A549 (cell line): ENCODE measurements at regions not wholly inside any gene's neighbourhood (a gene's known extent, or its start where the extent isn't known, plus 50 kb on each side); places are given as distances from the start of the nearest gene placed in this dataset.

Source experiments
- ATAC-seq, 2 experiments: fragments of 200-7000 bp in 1 of 2; fragments of >200 bp in 1 of 2; cut with Nextera tagmentation in 1 of 2; cut with Tn5 transposase in 1 of 2; 3 replicates each; pipeline versions ENCODE4 v1.8.0 to v1.9.1; 2018 to 2020; ENCODE audit warnings: mild to moderate bottlenecking in 1 of 2, moderate library complexity in 1 of 2
- CTCF ChIA-PET: fragments of 300-600 bp; sonication (Branson Sonifier 250); formaldehyde crosslinking; extraction: SDS; loops from one replicate; lab custom pipeline; 2021; ENCODE audit warnings: antibody characterized with exemption, inconsistent platforms; lab: Yijun Ruan, JAX
- POLR2A ChIA-PET: fragments of 350-600 bp; formaldehyde crosslinking; extraction: SDS; loops from one replicate; lab custom pipeline; 2021; ENCODE audit warnings: antibody characterized with exemption, inconsistent platforms; lab: Yijun Ruan, JAX
- DNase-seq, 2 experiments: peaks; one replicate each; pipeline versions ENCODE4 v3.0.0 to v3.0.0-alpha.2; 2011 to 2016; ENCODE audit warnings: low read depth in 1 of 2, low spot score in 1 of 2
- FAIRE-seq: peaks from 2 replicates; lab custom pipeline; 2011; peaks lifted over from hg19 to GRCh38; lab: Jason Lieb, UNC
- H3K27ac ChIP-seq, 2 experiments: fragments of >200 bp; sonication (Bioruptor Twin); formaldehyde crosslinking; 3 replicates each; pipeline ENCODE4 v1.5.1; 2016 to 2017
- H3K4me1 ChIP-seq: fragments of >200 bp; sonication (Bioruptor Twin); formaldehyde crosslinking; 3 replicates; pipeline ENCODE4 v1.6.1; 2016
- H3K4me2 ChIP-seq: fragments of >200 bp; sonication (Bioruptor Twin); formaldehyde crosslinking; 3 replicates; pipeline ENCODE4 v1.6.1; 2016
- H3K4me3 ChIP-seq: fragments of >200 bp; sonication (Bioruptor Twin); formaldehyde crosslinking; 3 replicates; pipeline ENCODE4 v1.5.1; 2016
- H3K9me3 ChIP-seq: fragments of >200 bp; sonication (Bioruptor Twin); formaldehyde crosslinking; 3 replicates; pipeline ENCODE4 v1.6.1; 2016
- BHLHE40 ChIP-seq: IDR thresholded peaks from 2 replicates; pipeline ENCODE4 v1.6.1; 2012; ENCODE audit warnings: low read depth, low read length, inconsistent platforms
- CHD2 ChIP-seq: fragments of 150-350 bp; IDR thresholded peaks from 2 replicates; pipeline ENCODE4 v1.6.1; 2014; ENCODE audit warnings: low read length; ENCODE audit not compliant: partially characterized antibody
- CTCF ChIP-seq: fragments of >200 bp; sonication (Bioruptor Twin); formaldehyde crosslinking; IDR thresholded peaks from 3 replicates; pipeline ENCODE4 v1.5.1; 2016
- E2F6 ChIP-seq: IDR thresholded peaks from 2 replicates; pipeline ENCODE4 v1.6.1; 2012; ENCODE audit warnings: low read depth, borderline replicate concordance
- ELK1 ChIP-seq: fragments of 150-350 bp; IDR thresholded peaks from 2 replicates; pipeline ENCODE4 v1.6.1; 2014; ENCODE audit warnings: low read depth, mild to moderate bottlenecking, low read length
- ESRRA ChIP-seq: fragments of 150-350 bp; IDR thresholded peaks from 2 replicates; pipeline ENCODE4 v1.6.1; 2014; ENCODE audit warnings: mild to moderate bottlenecking, low read length, borderline replicate concordance
- GATA3 ChIP-seq: IDR thresholded peaks from 2 replicates; pipeline ENCODE4 v1.6.1; 2012; ENCODE audit warnings: borderline replicate concordance
- HES2 ChIP-seq: fragments of >200 bp; sonication (Bioruptor Twin); formaldehyde crosslinking; IDR thresholded peaks from 2 replicates; pipeline ENCODE4 v1.6.1; 2016
- HOXA7 ChIP-seq: fragments of 250-450 bp; sonication (Bioruptor Pico); IDR thresholded peaks from 2 replicates; pipeline ENCODE4 v1.5.0; 2020; ENCODE audit warnings: mild to moderate bottlenecking, moderate library complexity
- HOXB13 ChIP-seq: fragments of 250-450 bp; sonication (Bioruptor Pico); IDR thresholded peaks from 2 replicates; pipeline ENCODE4 v1.5.0; 2020; ENCODE audit warnings: low read depth, mild to moderate bottlenecking, moderate library complexity
- HOXB5 ChIP-seq: fragments of 250-450 bp; sonication (Bioruptor Pico); IDR thresholded peaks from 2 replicates; pipeline ENCODE4 v1.5.0; 2020; ENCODE audit warnings: mild to moderate bottlenecking, moderate library complexity
- JUN ChIP-seq, 2 experiments: fragments of >200 bp; sonication (Bioruptor Twin); formaldehyde crosslinking; IDR thresholded peaks; 2 replicates in 1 of 2; 3 replicates in 1 of 2; pipeline ENCODE4 v1.6.1; 2016 to 2017
- KDM1A ChIP-seq: fragments of 200-600 bp; sonication (generic); IDR thresholded peaks from 2 replicates; pipeline ENCODE4 v1.6.1; 2016; ENCODE audit warnings: low read depth, mild to moderate bottlenecking
- MAX ChIP-seq: IDR thresholded peaks from 2 replicates; pipeline ENCODE4 v1.6.1; 2012
- NFE2L2 ChIP-seq: fragments of 150-350 bp; conservative IDR thresholded peaks from 2 replicates; pipeline ENCODE4 v1.6.1; 2014; ENCODE audit warnings: low read length
- NPAS2 ChIP-seq: fragments of 250-450 bp; sonication (Bioruptor Pico); IDR thresholded peaks from 2 replicates; pipeline ENCODE4 v1.8.0; 2022; ENCODE audit warnings: mild to moderate bottlenecking, moderate library complexity, borderline replicate concordance
- PHF8 ChIP-seq: fragments of 200-600 bp; sonication (generic); IDR thresholded peaks from 2 replicates; pipeline ENCODE4 v1.6.1; 2016; ENCODE audit warnings: low read depth, mild to moderate bottlenecking, antibody characterized with exemption, moderate library complexity, borderline replicate concordance
- POLR2AphosphoS2 ChIP-seq: conservative IDR thresholded peaks from 2 replicates; pipeline ENCODE4 v1.6.1; 2012; ENCODE audit warnings: low read length, improper control_type of control experiment, inconsistent platforms
- RARB ChIP-seq: fragments of 250-450 bp; sonication (Bioruptor Pico); IDR thresholded peaks from 2 replicates; pipeline ENCODE4 v1.8.0; 2021; ENCODE audit warnings: mild to moderate bottlenecking, moderate library complexity
- RFX5 ChIP-seq: fragments of 450-650 bp; IDR thresholded peaks from 2 replicates; pipeline ENCODE4 v1.7.1; 2014; ENCODE audit warnings: antibody characterized with exemption, mild to moderate bottlenecking, moderate library complexity
- SMC3 ChIP-seq: fragments of >200 bp; sonication (Bioruptor Twin); formaldehyde crosslinking; IDR thresholded peaks from 3 replicates; pipeline ENCODE4 v1.6.1; 2018; ENCODE audit warnings: inconsistent platforms
- SREBF2 ChIP-seq: fragments of 450-650 bp; IDR thresholded peaks from 2 replicates; pipeline ENCODE4 v1.6.1; 2014; ENCODE audit warnings: mild to moderate bottlenecking, moderate library complexity
- TFCP2L1 ChIP-seq: fragments of 250-450 bp; sonication (Bioruptor Pico); IDR thresholded peaks from 2 replicates; pipeline ENCODE4 v1.5.0; 2021; ENCODE audit warnings: mild to moderate bottlenecking
- TP53 ChIP-seq: fragments of 250-450 bp; sonication (Bioruptor Pico); IDR thresholded peaks from 2 replicates; pipeline ENCODE4 v1.5.0; 2021; ENCODE audit warnings: mild to moderate bottlenecking, moderate library complexity
- WGBS: methylation state at CpG from one replicate; pipeline ENCODE4 v1.1.6; 2017; ENCODE audit errors: missing lambda C conversion rate; 5-methylcytosine and 5-hydroxymethylcytosine counted together

- no peak overlapping the region for H3K4me2 ChIP-seq
- H3K4me1 ChIP-seq, result no peaks in the 10 kb centered on the region
- no peak for TF ChIP-seq BHLHE40
- no peak for TF ChIP-seq SMC3
- TF ChIP-seq CHD2, result no peak
- TF ChIP-seq E2F6, result no peak
- TF ChIP-seq HES2, result no peak
- TF ChIP-seq POLR2AphosphoS2, result no peak
- TF ChIP-seq SREBF2, result no peak
- TF ChIP-seq KDM1A, result no peak
- no peak for TF ChIP-seq MAX
- TF ChIP-seq RFX5, result no peak
- ChIA-PET POLR2A (no interaction called here), CTCF (no interaction called here)
- no peak for DNase-seq
- no peaks in the 10 kb centered on the region for H3K9me3 ChIP-seq
- no peak for FAIRE-seq
- no peak overlapping the region for H3K27ac ChIP-seq
- no peak overlapping the region for H3K4me3 ChIP-seq
- WGBS, result 5% methylated on average over 3 of the region's 3 CpGs
- no peak for ATAC-seq
Measured at GRCh38 chr13:57948884-57949283, 317.3 kb downstream of the PCDH17 start.

- CTCF ChIA-PET, result no interaction called here
- whole genome bisulfite sequencing, result 6% methylated on average over 1 of the region's 1 CpG
- DNase-seq, result no peak
- Histone ChIP-seq H3K4me3 (no peak overlapping the region), H3K4me1 (no peaks in the 10 kb centered on the region)
- no peak for TF ChIP-seq BHLHE40
- no peak for TF ChIP-seq NFE2L2
- no peak for TF ChIP-seq RARB
- no peak for TF ChIP-seq CTCF
- no peak for TF ChIP-seq JUN (IDR thresholded peaks at IDR 0.05)
- no peak for TF ChIP-seq ESRRA
- TF ChIP-seq, all 56 proteins: peak for 0
- FAIRE-seq, result no peak
- no peak overlapping the region for H3K27ac ChIP-seq
- no peak overlapping the region for H3K4me2 ChIP-seq
- ATAC-seq, result no peak
- H3K9me3 ChIP-seq, result no peaks in the 10 kb centered on the region
- POLR2A ChIA-PET, result no interaction called here
Measured at GRCh38 chr13:57969951-57970350, 338.4 kb downstream of the PCDH17 start.

- no peak overlapping the region for H3K4me3 ChIP-seq
- no peak for DNase-seq
- no peak overlapping the region for H3K4me2 ChIP-seq
- no peak for FAIRE-seq
- ATAC-seq, result no peak
- no peaks in the 10 kb centered on the region for H3K9me3 ChIP-seq
- H3K4me1 ChIP-seq, result no peaks in the 10 kb centered on the region
- no peak overlapping the region for H3K27ac ChIP-seq
- ChIA-PET POLR2A (no interaction called here), CTCF (no interaction called here)
- 0% methylated on average over 1 of the region's 1 CpG for WGBS
- no peak for TF ChIP-seq MAX
- no peak for TF ChIP-seq TP53 (CRISPR knock-in tag)
- TF ChIP-seq SMC3, result no peak
- no peak for TF ChIP-seq RFX5
- TF ChIP-seq NPAS2 (CRISPR knock-in tag), result no peak
- no peak for TF ChIP-seq JUN (IDR thresholded peaks at IDR 0.05)
- TF ChIP-seq ELK1, result no peak
- no peak for TF ChIP-seq HOXB5 (CRISPR knock-in tag)
- TF ChIP-seq HOXA7 (CRISPR knock-in tag), result no peak
- no peak for TF ChIP-seq GATA3
- no peak for TF ChIP-seq BHLHE40
- no peak for TF ChIP-seq TFCP2L1 (CRISPR knock-in tag)
- no peak for TF ChIP-seq SREBF2
- TF ChIP-seq PHF8, result no peak
- TF ChIP-seq HOXB13 (CRISPR knock-in tag), result no peak
Measured at GRCh38 chr13:57970404-57970803, 338.9 kb downstream of the PCDH17 start.
